Breast epithelium (tissue), 3 donors: ENCODE measurements at regions not wholly inside any gene's neighbourhood (a gene's known extent, or its start where the extent isn't known, plus 50 kb on each side); places are given as distances from the start of the nearest gene placed in this dataset.

Experiments
- POLR2A ChIP-seq: fragments of 450-650 bp; IDR thresholded peaks from one replicate; pipeline ENCODE4 v1.6.1; 2016; ENCODE audit warnings: antibody characterized with exemption, mild to moderate bottlenecking, moderate library complexity
- POLR2AphosphoS5 ChIP-seq, 3 donors: sonication (generic); formaldehyde crosslinking; IDR thresholded peaks; one replicate each; pipeline ENCODE4 v1.6.1; 2017; ENCODE audit warnings: antibody characterized with exemption in 3 of 3
- TF ChIP-seq, protein P1 (sequence below), 3 donors: fragments of 450-650 bp; IDR thresholded peaks; one replicate each; pipeline ENCODE4 v1.5.1; 2016 to 2017; ENCODE audit warnings: antibody characterized with exemption in 3 of 3, mild to moderate bottlenecking in 3 of 3, moderate library complexity in 3 of 3

DNA sequence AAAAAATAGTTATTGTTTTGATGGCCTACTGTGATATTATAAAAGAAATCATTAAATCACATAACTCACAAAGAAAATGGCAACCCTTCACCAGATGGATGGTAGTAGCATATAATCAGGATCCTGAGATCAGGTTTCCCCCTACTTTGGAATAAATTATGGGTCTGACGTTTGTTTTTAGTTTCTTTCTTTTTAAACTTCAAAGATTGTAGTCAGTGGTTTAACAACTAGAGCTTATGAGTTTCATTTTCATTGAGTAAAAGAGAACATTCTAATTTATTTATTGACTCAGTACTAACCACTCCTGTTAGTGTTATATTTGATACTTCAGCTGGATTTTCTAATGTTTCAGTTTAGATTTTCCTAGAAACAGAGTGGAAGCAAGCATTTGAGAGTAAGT lies 218.0 kb upstream of the PCSK5 start:
- TF ChIP-seq, protein P1, sequence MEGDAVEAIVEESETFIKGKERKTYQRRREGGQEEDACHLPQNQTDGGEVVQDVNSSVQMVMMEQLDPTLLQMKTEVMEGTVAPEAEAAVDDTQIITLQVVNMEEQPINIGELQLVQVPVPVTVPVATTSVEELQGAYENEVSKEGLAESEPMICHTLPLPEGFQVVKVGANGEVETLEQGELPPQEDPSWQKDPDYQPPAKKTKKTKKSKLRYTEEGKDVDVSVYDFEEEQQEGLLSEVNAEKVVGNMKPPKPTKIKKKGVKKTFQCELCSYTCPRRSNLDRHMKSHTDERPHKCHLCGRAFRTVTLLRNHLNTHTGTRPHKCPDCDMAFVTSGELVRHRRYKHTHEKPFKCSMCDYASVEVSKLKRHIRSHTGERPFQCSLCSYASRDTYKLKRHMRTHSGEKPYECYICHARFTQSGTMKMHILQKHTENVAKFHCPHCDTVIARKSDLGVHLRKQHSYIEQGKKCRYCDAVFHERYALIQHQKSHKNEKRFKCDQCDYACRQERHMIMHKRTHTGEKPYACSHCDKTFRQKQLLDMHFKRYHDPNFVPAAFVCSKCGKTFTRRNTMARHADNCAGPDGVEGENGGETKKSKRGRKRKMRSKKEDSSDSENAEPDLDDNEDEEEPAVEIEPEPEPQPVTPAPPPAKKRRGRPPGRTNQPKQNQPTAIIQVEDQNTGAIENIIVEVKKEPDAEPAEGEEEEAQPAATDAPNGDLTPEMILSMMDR (IDR thresholded peaks at IDR 0.05): no peak
- no peak for TF ChIP-seq POLR2A
- TF ChIP-seq POLR2AphosphoS5 (IDR thresholded peaks at IDR 0.05): no peak
